ENCODE measurements at regions not wholly inside any gene's neighbourhood (a gene's known extent, or its start where the extent isn't known, plus 50 kb on each side); places are given as distances from the start of the nearest gene placed in this dataset.
A peak's percentile ranks its signal among the peaks of the same experiment; 100 is the strongest.

- DNase-seq: no peak
These were observed 1102.1 kb upstream of the KLHL29 start for GRCh38 chr2:22282916-22283315.

- DNase-seq: no peak
These were observed 1101.5 kb upstream of the KLHL29 start for GRCh38 chr2:22283436-22283835.

- no peak for DNase-seq
These were observed 1094.7 kb upstream of the KLHL29 start for GRCh38 chr2:22290302-22290701.

GRCh38 chr2:22290909-22291473 lies 1094.0 kb upstream of the KLHL29 start:
- no peak for DNase-seq

GRCh38 chr2:22301228-22301627 lies 1083.8 kb upstream of the KLHL29 start:
- no peak for DNase-seq

GRCh38 chr2:22326250-22326649 lies 1058.7 kb upstream of the KLHL29 start:
- no peak for DNase-seq

GRCh38 chr2:22329211-22330154 lies 1055.5 kb upstream of the KLHL29 start:
- DNase-seq: no peak

GRCh38 chr2:22336414-22336813 lies 1048.6 kb upstream of the KLHL29 start:
- DNase-seq: no peak

- DNase-seq: no peak
These were observed 1044.3 kb upstream of the KLHL29 start for GRCh38 chr2:22340716-22341115.

- no peak for DNase-seq
These were observed 1037.7 kb upstream of the KLHL29 start for GRCh38 chr2:22347306-22347705.

- no peak for DNase-seq
These were observed 1034.4 kb upstream of the KLHL29 start for GRCh38 chr2:22350621-22351020.

GRCh38 chr2:22355816-22356433 lies 1029.1 kb upstream of the KLHL29 start:
- peak; percentile 39 for DNase-seq

- no peak for DNase-seq
These were observed 1025.8 kb upstream of the KLHL29 start for GRCh38 chr2:22359071-22359672.

- DNase-seq: no peak
These were observed 1024.1 kb upstream of the KLHL29 start for GRCh38 chr2:22360735-22361374.

GRCh38 chr2:22361571-22361970 lies 1023.4 kb upstream of the KLHL29 start:
- no peak for DNase-seq

- no peak for DNase-seq
These were observed 1009.9 kb upstream of the KLHL29 start for GRCh38 chr2:22375096-22375495.

- no peak for DNase-seq
These were observed 1007.7 kb upstream of the KLHL29 start for GRCh38 chr2:22377268-22377667.

- no peak for DNase-seq
These were observed 1002.4 kb upstream of the KLHL29 start for GRCh38 chr2:22382479-22383169.

- DNase-seq: no peak
These were observed 987.1 kb upstream of the KLHL29 start for GRCh38 chr2:22397847-22398246.

GRCh38 chr2:22403748-22404147 lies 981.2 kb upstream of the KLHL29 start:
- no peak for DNase-seq

- no peak for DNase-seq
These were observed 978.4 kb upstream of the KLHL29 start for GRCh38 chr2:22406625-22407024.

- DNase-seq: no peak
These were observed 964.9 kb upstream of the KLHL29 start for GRCh38 chr2:22420076-22420475.
